SH-SY5Y (cell line): ENCODE measurements at regions not wholly inside any gene's neighbourhood (a gene's known extent, or its start where the extent isn't known, plus 50 kb on each side); places are given as distances from the start of the nearest gene placed in this dataset.

ENCODE experiments used
- GATA2 ChIP-seq: IDR thresholded peaks from 2 replicates; pipeline ENCODE4 v1.6.1; 2011; ENCODE audit warnings: mild to moderate bottlenecking, low read depth, low read length
- GATA3 ChIP-seq: IDR thresholded peaks from 2 replicates; pipeline ENCODE4 v1.6.1; 2011; ENCODE audit warnings: low read depth, mild to moderate bottlenecking, low read length, moderate library complexity

- no peak for TF ChIP-seq GATA3
- TF ChIP-seq GATA2: no peak
Observed at GRCh38 chr7:153087498-153087897, 327.9 kb downstream of the ACTR3B start.
